IMR-90 (cell line): ENCODE measurements at regions not wholly inside any gene's neighbourhood (a gene's known extent, or its start where the extent isn't known, plus 50 kb on each side); places are given as distances from the start of the nearest gene placed in this dataset.

Source experiments
- ATAC-seq: fragments of 200-7000 bp; cut with Tn5 transposase; 2 replicates; pipeline ENCODE4 v1.9.1; 2020; ENCODE audit warnings: low read depth, mild to moderate bottlenecking, moderate library complexity
- BruUV-seq: library from RNA; stranded (reverse); fragments of 400-500 nt; replicated peaks from 2 replicates; lab custom pipeline; 2021; lab: Mats Ljungman, UMichigan
- CTCF ChIA-PET: fragments of 300-600 bp; formaldehyde crosslinking; extraction: SDS; loops from one replicate; lab custom pipeline; 2021; ENCODE audit warnings: antibody characterized with exemption; lab: Yijun Ruan, JAX
- POLR2A ChIA-PET: fragments of 300-600 bp; sonication (Branson Sonifier 250); formaldehyde crosslinking; loops from one replicate; lab custom pipeline; 2022; ENCODE audit warnings: antibody characterized with exemption; ENCODE audit not compliant: unreplicated experiment; lab: Charles Lee
- DNase-seq: peaks from one replicate; pipeline ENCODE4 v3.0.0; 2013
- H2AFZ ChIP-seq: replicated peaks from 2 replicates; pipeline ENCODE3; 2013; ENCODE audit warnings: low read length, mild to moderate bottlenecking; ENCODE audit not compliant: poor library complexity
- H2AK5ac ChIP-seq: 2 replicates; pipeline ENCODE4 v1.6.1; 2013; ENCODE audit warnings: low read depth, low read length, inconsistent platforms
- H2AK9ac ChIP-seq: replicated peaks from 2 replicates; pipeline ENCODE3; 2013; ENCODE audit warnings: mild to moderate bottlenecking, low read depth, low read length, moderate library complexity; ENCODE audit not compliant: poor library complexity
- H2BK120ac ChIP-seq: 2 replicates; pipeline ENCODE4 v1.6.1; 2013; ENCODE audit warnings: low read depth, low read length, inconsistent platforms
- H2BK15ac ChIP-seq: 3 replicates; pipeline ENCODE4 v1.6.1; 2013; ENCODE audit warnings: low read depth, low read length, inconsistent platforms
- H2BK20ac ChIP-seq: 2 replicates; pipeline ENCODE4 v1.6.1; 2013; ENCODE audit warnings: low read depth, mild to moderate bottlenecking, inconsistent platforms, low read length, moderate library complexity
- H2BK5ac ChIP-seq: 2 replicates; pipeline ENCODE4 v1.6.1; 2013; ENCODE audit warnings: mild to moderate bottlenecking, low read depth, low read length, inconsistent platforms; ENCODE audit not compliant: poor library complexity, severe bottlenecking
- H3K14ac ChIP-seq: replicated peaks from 2 replicates; pipeline ENCODE4 v1.6.1; 2013; ENCODE audit warnings: low read depth, low read length, inconsistent platforms
- H3K18ac ChIP-seq: 2 replicates; pipeline ENCODE4 v1.6.1; 2013; ENCODE audit warnings: low read depth, low read length, control low read depth
- H3K23ac ChIP-seq: 2 replicates; pipeline ENCODE4 v1.6.1; 2013; ENCODE audit warnings: low read depth, low read length, inconsistent platforms
- H3K27ac ChIP-seq: 2 replicates; pipeline ENCODE4 v1.5.1; 2013; ENCODE audit warnings: mild to moderate bottlenecking, control low read depth, low read length; ENCODE audit not compliant: insufficient read depth
- H3K27me3 ChIP-seq: 2 replicates; pipeline ENCODE4 v1.6.1; 2013; ENCODE audit warnings: low read length; ENCODE audit not compliant: control insufficient read depth, insufficient read depth
- H3K36me3 ChIP-seq: 2 replicates; pipeline ENCODE4 v1.6.1; 2013; ENCODE audit warnings: low read length, mixed read lengths; ENCODE audit not compliant: control insufficient read depth, insufficient read depth
- H3K4ac ChIP-seq: 2 replicates; pipeline ENCODE4 v1.6.1; 2013; ENCODE audit warnings: low read depth, low read length, inconsistent platforms
- H3K4me1 ChIP-seq: 2 replicates; pipeline ENCODE4 v1.6.1; 2013; ENCODE audit warnings: low read length, mixed read lengths; ENCODE audit not compliant: control insufficient read depth, insufficient read depth
- H3K4me2 ChIP-seq: 2 replicates; pipeline ENCODE4 v1.6.1; 2013; ENCODE audit warnings: low read depth, mild to moderate bottlenecking, control low read depth, low read length, moderate library complexity
- H3K4me3 ChIP-seq: 2 replicates; pipeline ENCODE4 v1.5.1; 2013; ENCODE audit warnings: low read depth, mild to moderate bottlenecking, control low read depth, low read length, moderate library complexity; ENCODE audit not compliant: insufficient read depth
- H3K56ac ChIP-seq: 2 replicates; pipeline ENCODE4 v1.6.1; 2013; ENCODE audit warnings: low read length, inconsistent platforms; ENCODE audit not compliant: insufficient read depth; ENCODE audit errors: extremely low read depth
- H3K79me1 ChIP-seq, 2 experiments: 2 replicates each; pipeline ENCODE4 v1.6.1; 2013; ENCODE audit warnings: low read length in 2 of 2, inconsistent platforms in 1 of 2, low read depth in 1 of 2
- H3K9ac ChIP-seq: 2 replicates; pipeline ENCODE4 v1.6.1; 2013; ENCODE audit warnings: low read depth, low read length, control low read depth
- H3K9me1 ChIP-seq: 2 replicates; pipeline ENCODE4 v1.6.1; 2013; ENCODE audit warnings: low read length, inconsistent platforms; ENCODE audit not compliant: insufficient read depth
- H3K9me3 ChIP-seq: 2 replicates; pipeline ENCODE4 v1.6.1; 2013; ENCODE audit warnings: low read length; ENCODE audit not compliant: control insufficient read depth, insufficient read depth
- H4K20me1 ChIP-seq: 2 replicates; pipeline ENCODE4 v1.6.1; 2013; ENCODE audit warnings: low read length, inconsistent platforms; ENCODE audit not compliant: insufficient read depth
- H4K5ac ChIP-seq: 2 replicates; pipeline ENCODE4 v1.6.1; 2013; ENCODE audit warnings: mild to moderate bottlenecking, low read depth, low read length, control low read depth
- H4K8ac ChIP-seq, 2 experiments: 2 replicates each; pipeline ENCODE4 v1.6.1; 2013; ENCODE audit warnings: low read depth in 2 of 2, low read length in 2 of 2, control low read depth in 1 of 2, inconsistent platforms in 1 of 2
- H4K91ac ChIP-seq: 2 replicates; pipeline ENCODE4 v1.6.1; 2013; ENCODE audit warnings: low read depth, low read length, inconsistent platforms; ENCODE audit not compliant: insufficient read depth
- BHLHE40 ChIP-seq: fragments of 150-350 bp; IDR thresholded peaks from 2 replicates; pipeline ENCODE4 v1.6.1; 2016; ENCODE audit warnings: mild to moderate bottlenecking, low read depth, low read length
- CEBPB ChIP-seq: IDR thresholded peaks from 2 replicates; pipeline ENCODE4 v1.6.1; 2012; ENCODE audit warnings: low read depth, low read length, improper control_type of control experiment
- CHD1 ChIP-seq: IDR thresholded peaks from 2 replicates; pipeline ENCODE4 v1.6.1; 2012; ENCODE audit warnings: low read depth, low read length, improper control_type of control experiment
- CTCF ChIP-seq: conservative IDR thresholded peaks from 2 replicates; pipeline ENCODE4 v1.5.1; 2012; ENCODE audit warnings: mild to moderate bottlenecking, low read depth, low read length, improper control_type of control experiment
- ELK1 ChIP-seq: fragments of 150-350 bp; IDR thresholded peaks from 2 replicates; pipeline ENCODE4 v1.6.1; 2016; ENCODE audit warnings: low read depth, mild to moderate bottlenecking, low read length, moderate library complexity, borderline replicate concordance
- FOS ChIP-seq: fragments of 150-350 bp; IDR thresholded peaks from 2 replicates; pipeline ENCODE4 v1.6.1; 2016; ENCODE audit warnings: low read depth, low read length
- MAFK ChIP-seq: IDR thresholded peaks from 2 replicates; pipeline ENCODE4 v1.6.1; 2012; ENCODE audit warnings: low read depth, low read length, improper control_type of control experiment
- MAZ ChIP-seq: IDR thresholded peaks from 2 replicates; pipeline ENCODE4 v1.6.1; 2012; ENCODE audit warnings: low read depth, mild to moderate bottlenecking, low read length, improper control_type of control experiment, moderate library complexity, borderline replicate concordance
- MXI1 ChIP-seq: IDR thresholded peaks from 2 replicates; pipeline ENCODE4 v1.6.1; 2012; ENCODE audit warnings: low read depth, mild to moderate bottlenecking, low read length, moderate library complexity, borderline replicate concordance
- NFE2L2 ChIP-seq: fragments of 150-350 bp; IDR thresholded peaks from 2 replicates; pipeline ENCODE4 v1.6.1; 2016; ENCODE audit warnings: low read depth, mild to moderate bottlenecking, low read length
- RAD21 ChIP-seq: IDR thresholded peaks from 2 replicates; pipeline ENCODE4 v1.6.1; 2012; ENCODE audit warnings: low read length, improper control_type of control experiment
- RCOR1 ChIP-seq: IDR thresholded peaks from 2 replicates; pipeline ENCODE4 v1.6.1; 2012; ENCODE audit warnings: mild to moderate bottlenecking, low read length, improper control_type of control experiment; ENCODE audit not compliant: insufficient replicate concordance
- RFX5 ChIP-seq: IDR thresholded peaks from 2 replicates; pipeline ENCODE4 v1.8.0; 2012; ENCODE audit warnings: low read depth, mild to moderate bottlenecking, low read length, moderate library complexity
- SMC3 ChIP-seq: fragments of 150-350 bp; IDR thresholded peaks from 2 replicates; pipeline ENCODE4 v1.6.1; 2016; ENCODE audit warnings: low read depth, mild to moderate bottlenecking, antibody characterized with exemption, low read length, moderate library complexity
- USF2 ChIP-seq: fragments of 150-350 bp; IDR thresholded peaks from 2 replicates; pipeline ENCODE4 v1.6.1; 2017; ENCODE audit warnings: mild to moderate bottlenecking, antibody characterized with exemption, low read length, low read depth
- dilution Hi-C: fragments of 300-500 bp; cut with HindIII; formaldehyde crosslinking; loops from one replicate; pipeline ENCODE4 v1.14.3; 2018; ENCODE audit warnings: low sequenced_read_pairs; ENCODE audit not compliant: unreplicated experiment
- in situ Hi-C: fragments of 300-500 bp; cut with MboI; formaldehyde crosslinking; loops from 3 replicates; pipeline ENCODE4 v1.14.3; 2019; ENCODE audit warnings: low sequenced_read_pairs, inconsistent platforms, mixed read lengths
- intact Hi-C: fragments of 100-400 bp; cut with micrococcal nuclease; formaldehyde crosslinking; loops from 2 replicates; pipeline ENCODE4 v1.10.0; 2022

GRCh38 chr3:67923796-67924195 lies 269.4 kb upstream of the SUCLG2 start:
- no peak overlapping the region for H3K56ac ChIP-seq
- dilution Hi-C loops: no loop called here
- no peaks in the 10 kb centered on the region for H3K36me3 ChIP-seq
- H2BK20ac ChIP-seq: no peak overlapping the region
- no peaks in the 10 kb centered on the region for H3K9me1 ChIP-seq
- H4K5ac ChIP-seq: no peak overlapping the region
- no peak overlapping the region for H2BK15ac ChIP-seq
- DNase-seq (no peak), ATAC-seq (no peak)
- H3K23ac ChIP-seq: no peak overlapping the region
- H3K9me3 ChIP-seq: no peaks in the 10 kb centered on the region
- ChIA-PET POLR2A (no interaction called here), CTCF (no interaction called here)
- TF ChIP-seq CEBPB (no peak), RFX5 (no peak), MAFK (no peak), CTCF (no peak), USF2 (no peak), MAZ (no peak), NFE2L2 (no peak), SMC3 (no peak), FOS (no peak), BHLHE40 (no peak), RAD21 (no peak), RCOR1 (no peak), MXI1 (no peak), CHD1 (no peak), ELK1 (no peak)
- in situ Hi-C loops: no loop called here
- H4K20me1 ChIP-seq: no peaks in the 10 kb centered on the region
- no peak overlapping the region for H3K4me2 ChIP-seq
- no peak overlapping the region for H3K18ac ChIP-seq
- H4K8ac ChIP-seq: no peak overlapping the region
- H3K4me1 ChIP-seq: no peaks in the 10 kb centered on the region
- no peak overlapping the region for H3K4ac ChIP-seq
- no peak overlapping the region for H2BK5ac ChIP-seq
- no peak overlapping the region for H3K4me3 ChIP-seq
- no peak overlapping the region for H2AK5ac ChIP-seq
- no peak overlapping the region for H2AK9ac ChIP-seq
- H4K91ac ChIP-seq: no peak overlapping the region
- H3K9ac ChIP-seq: no peak overlapping the region
- H3K27me3 ChIP-seq: no peaks in the 10 kb centered on the region
- intact Hi-C loops: no loop called here
- H3K14ac ChIP-seq: no peak overlapping the region
- no peaks in the 10 kb centered on the region for H3K79me1 ChIP-seq
- BruUV-seq: no TSS peak
- no peak overlapping the region for H2AFZ ChIP-seq
- no peak overlapping the region for H3K27ac ChIP-seq
- H2BK120ac ChIP-seq: no peak overlapping the region
